ENCODE measurements at regions not wholly inside any gene's neighbourhood (a gene's known extent, or its start where the extent isn't known, plus 50 kb on each side); places are given as distances from the start of the nearest gene placed in this dataset.

DNA sequence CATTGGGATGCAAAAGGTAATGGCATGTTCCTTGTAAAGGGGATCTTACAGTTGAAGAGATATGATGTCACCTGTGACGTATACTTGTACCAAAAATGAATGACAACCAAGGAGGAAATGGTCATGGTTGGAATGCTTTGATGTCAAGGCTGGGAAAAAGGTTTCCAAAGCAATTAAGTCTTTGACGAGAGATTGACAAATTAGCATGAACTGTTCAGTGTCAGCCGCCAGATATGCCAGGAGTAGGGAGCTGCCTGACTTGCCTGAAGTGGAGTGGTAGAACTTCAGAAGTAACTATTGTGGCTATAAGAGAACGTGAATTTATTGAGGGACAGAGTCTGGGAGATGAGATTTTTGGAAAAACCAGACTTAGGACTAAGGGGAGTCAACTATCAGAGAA lies 88.1 kb downstream of the SEPTIN7 start:
- SMC1A ChIA-PET (ENCODE audit: uncharacterized antibody, unreplicated experiment) = interaction anchor here (1.2 to 1.9 kb wide), 2 partner anchors 19 to 161 kb away, joined by 3 to 4 read pairs; no protein-coding TSS in a partner anchor
- no peaks in the 10 kb centered on the region for H3K4me1 ChIP-seq (ENCODE audit: control insufficient read depth, insufficient read depth, low read length)
- TF ChIP-seq ZNF622 (IDR thresholded peaks at IDR 0.05) (no peak), NRF1 (conservative IDR thresholded peaks at IDR 0.05; ENCODE audit: low read depth, low read length) (no peak), JUNB (IDR thresholded peaks at IDR 0.05) (no peak), RB1 (IDR thresholded peaks at IDR 0.05; ENCODE audit: borderline replicate concordance) (no peak), GABPA (IDR thresholded peaks at IDR 0.05; ENCODE audit: low read depth) (no peak), CREM (IDR thresholded peaks at IDR 0.05; ENCODE audit: low read depth) (no peak), NR2C1 (IDR thresholded peaks at IDR 0.05) (no peak), STAT1 (conservative IDR thresholded peaks at IDR 0.05) (no peak)
- TF ChIP-seq, protein P1, sequence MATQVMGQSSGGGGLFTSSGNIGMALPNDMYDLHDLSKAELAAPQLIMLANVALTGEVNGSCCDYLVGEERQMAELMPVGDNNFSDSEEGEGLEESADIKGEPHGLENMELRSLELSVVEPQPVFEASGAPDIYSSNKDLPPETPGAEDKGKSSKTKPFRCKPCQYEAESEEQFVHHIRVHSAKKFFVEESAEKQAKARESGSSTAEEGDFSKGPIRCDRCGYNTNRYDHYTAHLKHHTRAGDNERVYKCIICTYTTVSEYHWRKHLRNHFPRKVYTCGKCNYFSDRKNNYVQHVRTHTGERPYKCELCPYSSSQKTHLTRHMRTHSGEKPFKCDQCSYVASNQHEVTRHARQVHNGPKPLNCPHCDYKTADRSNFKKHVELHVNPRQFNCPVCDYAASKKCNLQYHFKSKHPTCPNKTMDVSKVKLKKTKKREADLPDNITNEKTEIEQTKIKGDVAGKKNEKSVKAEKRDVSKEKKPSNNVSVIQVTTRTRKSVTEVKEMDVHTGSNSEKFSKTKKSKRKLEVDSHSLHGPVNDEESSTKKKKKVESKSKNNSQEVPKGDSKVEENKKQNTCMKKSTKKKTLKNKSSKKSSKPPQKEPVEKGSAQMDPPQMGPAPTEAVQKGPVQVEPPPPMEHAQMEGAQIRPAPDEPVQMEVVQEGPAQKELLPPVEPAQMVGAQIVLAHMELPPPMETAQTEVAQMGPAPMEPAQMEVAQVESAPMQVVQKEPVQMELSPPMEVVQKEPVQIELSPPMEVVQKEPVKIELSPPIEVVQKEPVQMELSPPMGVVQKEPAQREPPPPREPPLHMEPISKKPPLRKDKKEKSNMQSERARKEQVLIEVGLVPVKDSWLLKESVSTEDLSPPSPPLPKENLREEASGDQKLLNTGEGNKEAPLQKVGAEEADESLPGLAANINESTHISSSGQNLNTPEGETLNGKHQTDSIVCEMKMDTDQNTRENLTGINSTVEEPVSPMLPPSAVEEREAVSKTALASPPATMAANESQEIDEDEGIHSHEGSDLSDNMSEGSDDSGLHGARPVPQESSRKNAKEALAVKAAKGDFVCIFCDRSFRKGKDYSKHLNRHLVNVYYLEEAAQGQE (IDR thresholded peaks at IDR 0.05; ENCODE audit: low read depth, low read length) = no peak
- TF ChIP-seq, protein P2, sequence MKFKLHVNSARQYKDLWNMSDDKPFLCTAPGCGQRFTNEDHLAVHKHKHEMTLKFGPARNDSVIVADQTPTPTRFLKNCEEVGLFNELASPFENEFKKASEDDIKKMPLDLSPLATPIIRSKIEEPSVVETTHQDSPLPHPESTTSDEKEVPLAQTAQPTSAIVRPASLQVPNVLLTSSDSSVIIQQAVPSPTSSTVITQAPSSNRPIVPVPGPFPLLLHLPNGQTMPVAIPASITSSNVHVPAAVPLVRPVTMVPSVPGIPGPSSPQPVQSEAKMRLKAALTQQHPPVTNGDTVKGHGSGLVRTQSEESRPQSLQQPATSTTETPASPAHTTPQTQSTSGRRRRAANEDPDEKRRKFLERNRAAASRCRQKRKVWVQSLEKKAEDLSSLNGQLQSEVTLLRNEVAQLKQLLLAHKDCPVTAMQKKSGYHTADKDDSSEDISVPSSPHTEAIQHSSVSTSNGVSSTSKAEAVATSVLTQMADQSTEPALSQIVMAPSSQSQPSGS (IDR thresholded peaks at IDR 0.05; ENCODE audit: low read length) = no peak
- TF ChIP-seq, protein P3, sequence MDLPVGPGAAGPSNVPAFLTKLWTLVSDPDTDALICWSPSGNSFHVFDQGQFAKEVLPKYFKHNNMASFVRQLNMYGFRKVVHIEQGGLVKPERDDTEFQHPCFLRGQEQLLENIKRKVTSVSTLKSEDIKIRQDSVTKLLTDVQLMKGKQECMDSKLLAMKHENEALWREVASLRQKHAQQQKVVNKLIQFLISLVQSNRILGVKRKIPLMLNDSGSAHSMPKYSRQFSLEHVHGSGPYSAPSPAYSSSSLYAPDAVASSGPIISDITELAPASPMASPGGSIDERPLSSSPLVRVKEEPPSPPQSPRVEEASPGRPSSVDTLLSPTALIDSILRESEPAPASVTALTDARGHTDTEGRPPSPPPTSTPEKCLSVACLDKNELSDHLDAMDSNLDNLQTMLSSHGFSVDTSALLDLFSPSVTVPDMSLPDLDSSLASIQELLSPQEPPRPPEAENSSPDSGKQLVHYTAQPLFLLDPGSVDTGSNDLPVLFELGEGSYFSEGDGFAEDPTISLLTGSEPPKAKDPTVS (IDR thresholded peaks at IDR 0.05; ENCODE audit: low read depth, low read length) = no peak
- TF ChIP-seq, protein P4, sequence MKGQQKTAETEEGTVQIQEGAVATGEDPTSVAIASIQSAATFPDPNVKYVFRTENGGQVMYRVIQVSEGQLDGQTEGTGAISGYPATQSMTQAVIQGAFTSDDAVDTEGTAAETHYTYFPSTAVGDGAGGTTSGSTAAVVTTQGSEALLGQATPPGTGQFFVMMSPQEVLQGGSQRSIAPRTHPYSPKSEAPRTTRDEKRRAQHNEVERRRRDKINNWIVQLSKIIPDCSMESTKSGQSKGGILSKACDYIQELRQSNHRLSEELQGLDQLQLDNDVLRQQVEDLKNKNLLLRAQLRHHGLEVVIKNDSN (IDR thresholded peaks at IDR 0.05; ENCODE audit: borderline replicate concordance, extremely low read length, insufficient read depth, low read depth, low read length) = no peak
- TF ChIP-seq, protein P5, sequence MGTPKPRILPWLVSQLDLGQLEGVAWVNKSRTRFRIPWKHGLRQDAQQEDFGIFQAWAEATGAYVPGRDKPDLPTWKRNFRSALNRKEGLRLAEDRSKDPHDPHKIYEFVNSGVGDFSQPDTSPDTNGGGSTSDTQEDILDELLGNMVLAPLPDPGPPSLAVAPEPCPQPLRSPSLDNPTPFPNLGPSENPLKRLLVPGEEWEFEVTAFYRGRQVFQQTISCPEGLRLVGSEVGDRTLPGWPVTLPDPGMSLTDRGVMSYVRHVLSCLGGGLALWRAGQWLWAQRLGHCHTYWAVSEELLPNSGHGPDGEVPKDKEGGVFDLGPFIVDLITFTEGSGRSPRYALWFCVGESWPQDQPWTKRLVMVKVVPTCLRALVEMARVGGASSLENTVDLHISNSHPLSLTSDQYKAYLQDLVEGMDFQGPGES (IDR thresholded peaks at IDR 0.05) = no peak
- 99% methylated on average over 4 of the region's 4 CpGs for WGBS (ENCODE audit: insufficient coverage, insufficient replicate concordance, low lambda C conversion rate, missing lambda C conversion rate)
- no peak overlapping the region for H3K27ac ChIP-seq (ENCODE audit: control insufficient read depth, insufficient read depth)
- no peaks in the 10 kb centered on the region for H3K79me2 ChIP-seq (ENCODE audit: control insufficient read depth, insufficient read depth, low read length)
- no TSS peak for BruUV-seq (replicated peaks)
- no peak for FAIRE-seq
- no peak for DNase-seq (ENCODE audit: low read depth, low spot score)
- H3K9ac ChIP-seq (ENCODE audit: control insufficient read depth, insufficient read depth, low read length) = no peak overlapping the region
- H3K9me3 ChIP-seq (replicated peaks; ENCODE audit: control insufficient read depth, insufficient read depth, low read length) = no peaks in the 10 kb centered on the region
- no peaks in the 10 kb centered on the region for H3K27me3 ChIP-seq (replicated peaks in 1 of 2; ENCODE audit: control insufficient read depth in 2 of 2, insufficient read depth in 2 of 2, low read length in 1 of 2)
- in situ Hi-C loops (cut with MboI) (no loop called here), intact Hi-C loops (cut with micrococcal nuclease; ENCODE audit: unreplicated experiment) (no loop called here)
- CTCF ChIA-PET = interaction anchor here (4.3 kb wide), 1 partner anchor 179 kb away, joined by 27 read pairs; no protein-coding TSS in a partner anchor
- ATAC-seq = no peak
- H3K4me3 ChIP-seq = no peak overlapping the region
- POLR2A ChIA-PET = interaction anchor here (0.8 to 1.8 kb wide), 2 partner anchors 11 to 88 kb away, joined by 3 to 5 read pairs; partner anchors contain the start of gene SEPTIN7
- peaks cover 0 to 19% of the 10 kb centered on the region in 2 experiments for H3K36me3 ChIP-seq (ENCODE audit: control insufficient read depth in 2 of 2, insufficient read depth in 2 of 2, low read length in 1 of 2)
- RAD21 ChIA-PET (ENCODE audit: unreplicated experiment) = interaction anchor here (0.7 to 1.9 kb wide), 2 partner anchors 179 to 183 kb away, joined by 3 to 4 read pairs; no protein-coding TSS in a partner anchor
- no peaks in the 10 kb centered on the region for H4K20me1 ChIP-seq (ENCODE audit: control insufficient read depth, insufficient read depth)
- no peak overlapping the region for H2AFZ ChIP-seq (ENCODE audit: control insufficient read depth, low read depth, low read length)
- H3K4me2 ChIP-seq (ENCODE audit: control insufficient read depth, insufficient read depth) = no peak overlapping the region
